ENCODE measurements at regions not wholly inside any gene's neighbourhood (a gene's known extent, or its start where the extent isn't known, plus 50 kb on each side); places are given as distances from the start of the nearest gene placed in this dataset.

- DNase-seq (no peak), ATAC-seq (ENCODE audit: poor library complexity) (no peak)
These were observed 155.6 kb upstream of the HS6ST1 start for GRCh38 chr2:128474036-128474955.

GRCh38 chr2:128474962-128475361 lies 156.3 kb upstream of the HS6ST1 start:
- no peak for ATAC-seq (ENCODE audit: poor library complexity)
- no peak for DNase-seq
- intact Hi-C loops (cut with DNase I): no loop called here

More at GRCh38 chr2:128474036-128474955, 155.6 kb upstream of the HS6ST1 start:
- intact Hi-C loops (cut with DNase I): no loop called here

GRCh38 chr2:128475427-128476211 lies 157.0 kb upstream of the HS6ST1 start:
- DNase-seq (no peak), ATAC-seq (ENCODE audit: poor library complexity) (no peak)
- intact Hi-C loops (cut with DNase I): no loop called here

- ATAC-seq (ENCODE audit: poor library complexity) (no peak), DNase-seq (no peak)
- intact Hi-C loops (cut with DNase I): no loop called here
These were observed 158.6 kb upstream of the HS6ST1 start for GRCh38 chr2:128477026-128477820.

- no peak for DNase-seq
- no peak for ATAC-seq (ENCODE audit: poor library complexity)
- intact Hi-C loops (cut with DNase I): no loop called here
These were observed 159.2 kb upstream of the HS6ST1 start for GRCh38 chr2:128477891-128478290.

GRCh38 chr2:128485761-128486639 lies 167.3 kb upstream of the HS6ST1 start:
- intact Hi-C loops (cut with DNase I): no loop called here
- DNase-seq: no peak
- no peak for ATAC-seq (ENCODE audit: poor library complexity)

GRCh38 chr2:128486640-128487375 lies 168.1 kb upstream of the HS6ST1 start:
- intact Hi-C loops (cut with DNase I): no loop called here
- ATAC-seq (ENCODE audit: poor library complexity) (no peak), DNase-seq (no peak)

- intact Hi-C loops (cut with DNase I): no loop called here
- no peak for ATAC-seq (ENCODE audit: poor library complexity)
- no peak for DNase-seq
These were observed 169.2 kb upstream of the HS6ST1 start for GRCh38 chr2:128487650-128488387.

GRCh38 chr2:128488434-128488833 lies 169.8 kb upstream of the HS6ST1 start:
- ATAC-seq (ENCODE audit: poor library complexity) (no peak), DNase-seq (no peak)
- intact Hi-C loops (cut with DNase I): no loop called here

GRCh38 chr2:128489526-128490273 lies 171.0 kb upstream of the HS6ST1 start:
- intact Hi-C loops (cut with DNase I): no loop called here
- ATAC-seq (ENCODE audit: poor library complexity) (no peak), DNase-seq (no peak)

- no peak for ATAC-seq (ENCODE audit: poor library complexity)
- intact Hi-C loops (cut with DNase I): no loop called here
- no peak for DNase-seq
These were observed 171.7 kb upstream of the HS6ST1 start for GRCh38 chr2:128490321-128490720.

- no peak for ATAC-seq (ENCODE audit: poor library complexity)
- intact Hi-C loops (cut with DNase I): no loop called here
- no peak for DNase-seq
These were observed 172.4 kb upstream of the HS6ST1 start for GRCh38 chr2:128490881-128491691.

- intact Hi-C loops (cut with DNase I): no loop called here
- DNase-seq: no peak
- no peak for ATAC-seq (ENCODE audit: poor library complexity)
These were observed 173.1 kb upstream of the HS6ST1 start for GRCh38 chr2:128491692-128492244.

- ATAC-seq (ENCODE audit: poor library complexity) (no peak), DNase-seq (no peak)
- intact Hi-C loops (cut with DNase I): no loop called here
These were observed 174.5 kb upstream of the HS6ST1 start for GRCh38 chr2:128492966-128493811.
